Erythroblast (primary cell): ENCODE measurements at regions not wholly inside any gene's neighbourhood (a gene's known extent, or its start where the extent isn't known, plus 50 kb on each side); places are given as distances from the start of the nearest gene placed in this dataset.

Experiments
- GATA1 ChIP-seq: IDR thresholded peaks from 2 replicates; pipeline ENCODE4 v1.6.1; 2011; ENCODE audit warnings: low read depth, mild to moderate bottlenecking, control low read depth, low read length, moderate library complexity
- POLR2A ChIP-seq: IDR thresholded peaks from 2 replicates; pipeline ENCODE4 v1.6.1; 2011; ENCODE audit warnings: mild to moderate bottlenecking, low read length

GRCh38 chr7:46003896-46004875 is 83.1 kb upstream of the IGFBP3 start:
- TF ChIP-seq POLR2A, result no peak
- TF ChIP-seq GATA1, result no peak
